ENCODE measurements at regions not wholly inside any gene's neighbourhood (a gene's known extent, or its start where the extent isn't known, plus 50 kb on each side); places are given as distances from the start of the nearest gene placed in this dataset.

- no peak for DNase-seq
Measured at GRCh38 chr13:109440320-109440719, 346.1 kb downstream of the IRS2 start.

GRCh38 chr13:109439813-109440212 lies 346.6 kb downstream of the IRS2 start:
- no peak for DNase-seq

- no peak for DNase-seq
Measured at GRCh38 chr13:109436841-109437240, 349.5 kb downstream of the IRS2 start.

GRCh38 chr13:109436055-109436622 lies 350.2 kb downstream of the IRS2 start:
- DNase-seq: no peak

- no peak for DNase-seq
Measured at GRCh38 chr13:109431217-109431616, 355.2 kb downstream of the IRS2 start.

GRCh38 chr13:109428146-109428545 lies 358.2 kb downstream of the IRS2 start:
- no peak for DNase-seq

GRCh38 chr13:109427695-109428094 lies 358.7 kb downstream of the IRS2 start:
- no peak for DNase-seq

GRCh38 chr13:109427148-109427547 lies 359.2 kb downstream of the IRS2 start:
- no peak for DNase-seq

GRCh38 chr13:109426690-109426990 lies 359.7 kb downstream of the IRS2 start:
- no peak for DNase-seq

- DNase-seq: no peak
Measured at GRCh38 chr13:109425821-109426689, 360.3 kb downstream of the IRS2 start.

GRCh38 chr13:109422161-109422560 lies 364.2 kb downstream of the IRS2 start:
- peak in 1 of 51 donors; percentile 5 for DNase-seq

- DNase-seq: no peak
Measured at GRCh38 chr13:109419896-109420295, 366.5 kb downstream of the IRS2 start.

- DNase-seq: no peak
Measured at GRCh38 chr13:109418111-109418510, 368.3 kb downstream of the IRS2 start.

GRCh38 chr13:109416001-109416400 lies 370.4 kb downstream of the IRS2 start:
- DNase-seq: no peak

GRCh38 chr13:109415057-109415456 lies 371.3 kb downstream of the IRS2 start:
- no peak for DNase-seq

- DNase-seq: peak in 43 of 51 donors; percentile 8 to 70 (median 39)
Measured at GRCh38 chr13:109412283-109412901, 374.0 kb downstream of the IRS2 start.

- no peak for DNase-seq
Measured at GRCh38 chr13:109410868-109411267, 375.5 kb downstream of the IRS2 start.

- DNase-seq: no peak
Measured at GRCh38 chr13:109408591-109409382, 377.6 kb downstream of the IRS2 start.

GRCh38 chr13:109406376-109406992 lies 379.9 kb downstream of the IRS2 start:
- no peak for DNase-seq

- DNase-seq: no peak
Measured at GRCh38 chr13:109403012-109403421, 383.4 kb downstream of the IRS2 start.

- no peak for DNase-seq
Measured at GRCh38 chr13:109401891-109402290, 384.5 kb downstream of the IRS2 start.

GRCh38 chr13:109401307-109401706 lies 385.1 kb downstream of the IRS2 start:
- no peak for DNase-seq

All from hypothalamus (tissue), 51 donors.